ENCODE measurements at regions not wholly inside any gene's neighbourhood (a gene's known extent, or its start where the extent isn't known, plus 50 kb on each side); places are given as distances from the start of the nearest gene placed in this dataset.

DNA sequence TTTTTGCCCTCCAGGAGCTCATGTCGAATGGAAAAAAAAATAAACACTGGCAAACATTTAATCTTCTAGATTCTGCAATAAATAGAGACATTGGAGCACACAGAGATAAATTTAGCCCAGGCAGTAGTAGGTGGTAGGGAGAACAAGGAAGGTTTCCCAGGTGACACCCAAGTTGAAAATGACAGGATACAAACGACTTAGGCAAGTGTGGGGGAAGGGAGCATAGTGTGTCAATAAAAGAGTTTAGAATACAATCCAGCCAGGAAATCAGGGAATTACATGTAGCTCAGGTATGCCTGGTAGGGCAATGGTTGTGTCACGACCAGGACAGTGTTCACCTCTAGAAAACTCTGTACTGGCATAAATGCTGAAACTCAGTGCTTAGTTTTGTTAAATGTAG lies 364.6 kb upstream of the AGTR1 start:
- TF ChIP-seq, protein P1, sequence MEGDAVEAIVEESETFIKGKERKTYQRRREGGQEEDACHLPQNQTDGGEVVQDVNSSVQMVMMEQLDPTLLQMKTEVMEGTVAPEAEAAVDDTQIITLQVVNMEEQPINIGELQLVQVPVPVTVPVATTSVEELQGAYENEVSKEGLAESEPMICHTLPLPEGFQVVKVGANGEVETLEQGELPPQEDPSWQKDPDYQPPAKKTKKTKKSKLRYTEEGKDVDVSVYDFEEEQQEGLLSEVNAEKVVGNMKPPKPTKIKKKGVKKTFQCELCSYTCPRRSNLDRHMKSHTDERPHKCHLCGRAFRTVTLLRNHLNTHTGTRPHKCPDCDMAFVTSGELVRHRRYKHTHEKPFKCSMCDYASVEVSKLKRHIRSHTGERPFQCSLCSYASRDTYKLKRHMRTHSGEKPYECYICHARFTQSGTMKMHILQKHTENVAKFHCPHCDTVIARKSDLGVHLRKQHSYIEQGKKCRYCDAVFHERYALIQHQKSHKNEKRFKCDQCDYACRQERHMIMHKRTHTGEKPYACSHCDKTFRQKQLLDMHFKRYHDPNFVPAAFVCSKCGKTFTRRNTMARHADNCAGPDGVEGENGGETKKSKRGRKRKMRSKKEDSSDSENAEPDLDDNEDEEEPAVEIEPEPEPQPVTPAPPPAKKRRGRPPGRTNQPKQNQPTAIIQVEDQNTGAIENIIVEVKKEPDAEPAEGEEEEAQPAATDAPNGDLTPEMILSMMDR (IDR thresholded peaks at IDR 0.05 in 2 of 3, conservative IDR thresholded peaks at IDR 0.05 in 1 of 3; ENCODE audit: control insufficient read depth in 2 of 3, extremely low read depth in 1 of 3, insufficient read depth in 1 of 3, low read depth in 3 of 3, low read length in 3 of 3) = no peak
- TF ChIP-seq MYC (IDR thresholded peaks at IDR 0.05; ENCODE audit: insufficient read depth, insufficient read length, insufficient replicate concordance, low read length, severe bottlenecking) = no peak
- TF ChIP-seq POLR2AphosphoS5 (IDR thresholded peaks at IDR 0.05; ENCODE audit: low read length) = no peak
- no peak for TF ChIP-seq GABPA (IDR thresholded peaks at IDR 0.05; ENCODE audit: low read depth)
